Activated naive CD4-positive, alpha-beta T cell treated with anti-CD3 and anti-CD28 coated beads, Interleukin-2, amount 50 U/mL, for 72 hours (primary cell): ENCODE measurements at regions not wholly inside any gene's neighbourhood (a gene's known extent, or its start where the extent isn't known, plus 50 kb on each side); places are given as distances from the start of the nearest gene placed in this dataset.

ENCODE experiments used
- ATAC-seq, 2 donors: fragments of 150-1000 bp; cut with Tn5 transposase; 2 replicates each; pipeline ENCODE4 v1.10.0; 2021; ENCODE audit warnings: mild to moderate bottlenecking in 2 of 2, moderate library complexity in 2 of 2
- DNase-seq, 2 donors: peaks; one replicate each; pipeline ENCODE4 v3.0.0; 2021 to 2022; ENCODE audit warnings: low spot score in 2 of 2
- H3K27ac Mint-ChIP-seq, 2 donors: one replicate each; pipeline ENCODE4 v1.8.0; 2022; ENCODE audit warnings: mild to moderate bottlenecking in 2 of 2, mixed read lengths in 2 of 2
- H3K36me3 Mint-ChIP-seq, 2 donors: one replicate each; pipeline ENCODE4 v1.8.0; 2022; ENCODE audit warnings: mixed read lengths in 2 of 2
- H3K9me3 Mint-ChIP-seq, 2 donors: one replicate each; pipeline ENCODE4 v1.8.0; 2022; ENCODE audit warnings: mixed read lengths in 2 of 2

- Mint-ChIP-seq H3K36me3 (no peaks in the 10 kb centered on the region), H3K9me3 (peaks cover 8 to 9% of the 10 kb centered on the region in 2 donors), H3K27ac (no peak overlapping the region)
- DNase-seq (no peak), ATAC-seq (no peak)
Measured at GRCh38 chr18:72470391-72470790, 73.8 kb downstream of the CBLN2 start.

GRCh38 chr18:72468021-72468710 lies 76.0 kb downstream of the CBLN2 start:
- no peak for DNase-seq
- ATAC-seq: no peak
- H3K27ac Mint-ChIP-seq: no peak overlapping the region
- H3K9me3 Mint-ChIP-seq: peaks cover 8 to 13% of the 10 kb centered on the region in 2 donors
- no peaks in the 10 kb centered on the region for H3K36me3 Mint-ChIP-seq

GRCh38 chr18:72460210-72460680 lies 83.9 kb downstream of the CBLN2 start:
- no peak for DNase-seq
- Mint-ChIP-seq H3K27ac (no peak overlapping the region), H3K9me3 (peaks cover 4% of the 10 kb centered on the region in 2 donors), H3K36me3 (no peaks in the 10 kb centered on the region)
- ATAC-seq: no peak

- Mint-ChIP-seq H3K27ac (no peak overlapping the region), H3K36me3 (no peaks in the 10 kb centered on the region), H3K9me3 (peaks cover 9 to 10% of the 10 kb centered on the region in 2 donors)
- DNase-seq: no peak
- ATAC-seq: no peak
Measured at GRCh38 chr18:72458271-72458670, 85.9 kb downstream of the CBLN2 start.

- no peak for DNase-seq
- H3K36me3 Mint-ChIP-seq: no peaks in the 10 kb centered on the region
- no peak for ATAC-seq
- H3K27ac Mint-ChIP-seq: no peak overlapping the region
- H3K9me3 Mint-ChIP-seq: peaks cover 10 to 19% of the 10 kb centered on the region in 2 donors
Measured at GRCh38 chr18:72456802-72457201, 87.3 kb downstream of the CBLN2 start.

- Mint-ChIP-seq H3K27ac (no peak overlapping the region), H3K9me3 (peaks cover 19 to 22% of the 10 kb centered on the region in 2 donors), H3K36me3 (no peaks in the 10 kb centered on the region)
- ATAC-seq: no peak
- DNase-seq: no peak
Measured at GRCh38 chr18:72452328-72452727, 91.8 kb downstream of the CBLN2 start.

GRCh38 chr18:72444798-72445155 lies 99.4 kb downstream of the CBLN2 start:
- Mint-ChIP-seq H3K9me3 (peaks cover 5 to 12% of the 10 kb centered on the region in 2 donors), H3K27ac (no peak overlapping the region), H3K36me3 (no peaks in the 10 kb centered on the region)
- DNase-seq: no peak
- no peak for ATAC-seq

GRCh38 chr18:72444111-72444797 lies 99.9 kb downstream of the CBLN2 start:
- H3K36me3 Mint-ChIP-seq: no peaks in the 10 kb centered on the region
- H3K9me3 Mint-ChIP-seq: peaks cover 6 to 8% of the 10 kb centered on the region in 2 donors
- no peak for ATAC-seq
- DNase-seq: no peak
- H3K27ac Mint-ChIP-seq: no peak overlapping the region

- DNase-seq (no peak), ATAC-seq (no peak)
- no peak overlapping the region for H3K27ac Mint-ChIP-seq
Measured at GRCh38 chr18:72436401-72436800, 107.7 kb downstream of the CBLN2 start.

GRCh38 chr18:72433756-72434155 lies 110.4 kb downstream of the CBLN2 start:
- Mint-ChIP-seq H3K9me3 (peaks cover 4 to 13% of the 10 kb centered on the region in 2 donors), H3K36me3 (no peaks in the 10 kb centered on the region), H3K27ac (no peak overlapping the region)
- DNase-seq (no peak), ATAC-seq (no peak)

More at GRCh38 chr18:72436401-72436800, 107.7 kb downstream of the CBLN2 start:
- Mint-ChIP-seq H3K36me3 (no peaks in the 10 kb centered on the region), H3K9me3 (peaks cover 0 to 11% of the 10 kb centered on the region in 2 donors)

GRCh38 chr18:72427721-72428120 lies 116.4 kb downstream of the CBLN2 start:
- Mint-ChIP-seq H3K27ac (no peak overlapping the region), H3K36me3 (no peaks in the 10 kb centered on the region), H3K9me3 (peaks cover 8 to 10% of the 10 kb centered on the region in 2 donors)
- DNase-seq: no peak
- no peak for ATAC-seq

- DNase-seq (no peak), ATAC-seq (no peak)
- H3K9me3 Mint-ChIP-seq: peaks cover 4 to 8% of the 10 kb centered on the region in 2 donors
- no peak overlapping the region for H3K27ac Mint-ChIP-seq
- no peaks in the 10 kb centered on the region for H3K36me3 Mint-ChIP-seq
Measured at GRCh38 chr18:72419914-72420313, 124.2 kb downstream of the CBLN2 start.

GRCh38 chr18:72412927-72413326 lies 131.2 kb downstream of the CBLN2 start:
- Mint-ChIP-seq H3K36me3 (no peaks in the 10 kb centered on the region), H3K27ac (no peak overlapping the region), H3K9me3 (peaks cover 0 to 6% of the 10 kb centered on the region in 2 donors)
- DNase-seq: no peak
- no peak for ATAC-seq

- Mint-ChIP-seq H3K36me3 (no peaks in the 10 kb centered on the region), H3K9me3 (peaks cover 7 to 14% of the 10 kb centered on the region in 2 donors), H3K27ac (no peak overlapping the region)
- DNase-seq (no peak), ATAC-seq (no peak)
Measured at GRCh38 chr18:72411261-72411660, 132.9 kb downstream of the CBLN2 start.

- no peak overlapping the region for H3K27ac Mint-ChIP-seq
- DNase-seq (no peak), ATAC-seq (no peak)
- peaks cover 7 to 14% of the 10 kb centered on the region in 2 donors for H3K9me3 Mint-ChIP-seq
- H3K36me3 Mint-ChIP-seq: no peaks in the 10 kb centered on the region
Measured at GRCh38 chr18:72410399-72410798, 133.7 kb downstream of the CBLN2 start.

- H3K36me3 Mint-ChIP-seq: no peaks in the 10 kb centered on the region
- H3K27ac Mint-ChIP-seq: no peak overlapping the region
- ATAC-seq (no peak), DNase-seq (no peak)
- H3K9me3 Mint-ChIP-seq: peaks cover 7 to 14% of the 10 kb centered on the region in 2 donors
Measured at GRCh38 chr18:72409903-72410302, 134.2 kb downstream of the CBLN2 start.

- H3K27ac Mint-ChIP-seq: no peak overlapping the region
- no peaks in the 10 kb centered on the region for H3K36me3 Mint-ChIP-seq
- no peak for DNase-seq
- H3K9me3 Mint-ChIP-seq: peaks cover 15 to 17% of the 10 kb centered on the region in 2 donors
- ATAC-seq: no peak
Measured at GRCh38 chr18:72407048-72407447, 137.1 kb downstream of the CBLN2 start.

GRCh38 chr18:72391951-72392350 lies 152.2 kb downstream of the CBLN2 start:
- Mint-ChIP-seq H3K9me3 (peaks cover 3 to 7% of the 10 kb centered on the region in 2 donors), H3K36me3 (no peaks in the 10 kb centered on the region), H3K27ac (no peak overlapping the region)
- DNase-seq (no peak), ATAC-seq (no peak)
